ENCODE measurements at regions not wholly inside any gene's neighbourhood (a gene's known extent, or its start where the extent isn't known, plus 50 kb on each side); places are given as distances from the start of the nearest gene placed in this dataset.

- no peak for TF ChIP-seq CTCF (IDR thresholded peaks at IDR 0.05)
- peaks cover 19% of the 10 kb centered on the region for H3K4me1 Mint-ChIP-seq
Measured at GRCh38 chr4:128663325-128663724, 146.2 kb upstream of the JADE1 start.

GRCh38 chr4:128661479-128661878, 148.0 kb upstream of the JADE1 start:
- Mint-ChIP-seq H3K4me1 (peaks cover 19% of the 10 kb centered on the region), H3K27me3 (ENCODE audit: low read depth, poor library complexity) (peaks cover 5% of the 10 kb centered on the region), H3K4me3 (no peak overlapping the region), H3K9me3 (peaks cover 2% of the 10 kb centered on the region), H3K27ac (peak overlapping the region; percentile 6), H3K36me3 (ENCODE audit: low read depth) (no peaks in the 10 kb centered on the region)
- no peak for DNase-seq
- TF ChIP-seq CTCF (IDR thresholded peaks at IDR 0.05): no peak

More at GRCh38 chr4:128663325-128663724, 146.2 kb upstream of the JADE1 start:
- peaks cover 5% of the 10 kb centered on the region for H3K27me3 Mint-ChIP-seq (ENCODE audit: low read depth, poor library complexity)
- peaks cover 6% of the 10 kb centered on the region for H3K9me3 Mint-ChIP-seq
- H3K4me3 Mint-ChIP-seq: no peak overlapping the region
- DNase-seq: no peak
- no peak overlapping the region for H3K27ac Mint-ChIP-seq
- no peaks in the 10 kb centered on the region for H3K36me3 Mint-ChIP-seq (ENCODE audit: low read depth)

- no peak overlapping the region for H3K4me3 Mint-ChIP-seq
- H3K27ac Mint-ChIP-seq: no peak overlapping the region
- peaks cover 5% of the 10 kb centered on the region for H3K27me3 Mint-ChIP-seq (ENCODE audit: low read depth, poor library complexity)
- no peaks in the 10 kb centered on the region for H3K9me3 Mint-ChIP-seq
- no peak for TF ChIP-seq CTCF (IDR thresholded peaks at IDR 0.05)
- H3K36me3 Mint-ChIP-seq (ENCODE audit: low read depth): no peaks in the 10 kb centered on the region
- peaks cover 19% of the 10 kb centered on the region for H3K4me1 Mint-ChIP-seq
- no peak for DNase-seq
Measured at GRCh38 chr4:128660361-128661215, 148.9 kb upstream of the JADE1 start.

- Mint-ChIP-seq H3K4me3 (no peak overlapping the region), H3K36me3 (ENCODE audit: low read depth) (peaks cover 4% of the 10 kb centered on the region), H3K4me1 (peaks cover 26% of the 10 kb centered on the region), H3K27me3 (ENCODE audit: low read depth, poor library complexity) (peaks cover 5% of the 10 kb centered on the region), H3K27ac (no peak overlapping the region), H3K9me3 (peaks cover 17% of the 10 kb centered on the region)
- DNase-seq: no peak
- no peak for TF ChIP-seq CTCF (IDR thresholded peaks at IDR 0.05)
Measured at GRCh38 chr4:128658214-128658631, 151.3 kb upstream of the JADE1 start.

GRCh38 chr4:128657638-128658037, 151.9 kb upstream of the JADE1 start:
- H3K4me3 Mint-ChIP-seq: no peak overlapping the region
- H3K27me3 Mint-ChIP-seq (ENCODE audit: low read depth, poor library complexity): peaks cover 5% of the 10 kb centered on the region
- H3K27ac Mint-ChIP-seq: no peak overlapping the region
- peaks cover 17% of the 10 kb centered on the region for H3K9me3 Mint-ChIP-seq
- H3K36me3 Mint-ChIP-seq (ENCODE audit: low read depth): peaks cover 4% of the 10 kb centered on the region
- DNase-seq: no peak
- peaks cover 27% of the 10 kb centered on the region for H3K4me1 Mint-ChIP-seq
- TF ChIP-seq CTCF (IDR thresholded peaks at IDR 0.05): no peak

GRCh38 chr4:128654465-128654864, 155.0 kb upstream of the JADE1 start:
- Mint-ChIP-seq H3K9me3 (peaks cover 17% of the 10 kb centered on the region), H3K27me3 (ENCODE audit: low read depth, poor library complexity) (no peaks in the 10 kb centered on the region), H3K4me1 (peaks cover 9% of the 10 kb centered on the region), H3K4me3 (no peak overlapping the region), H3K36me3 (ENCODE audit: low read depth) (peaks cover 4% of the 10 kb centered on the region), H3K27ac (no peak overlapping the region)
- no peak for DNase-seq
- TF ChIP-seq CTCF (IDR thresholded peaks at IDR 0.05): no peak

Measured in nephron progenitor cell (in vitro differentiated cells).